HG02571 (cell line): ENCODE measurements at regions not wholly inside any gene's neighbourhood (a gene's known extent, or its start where the extent isn't known, plus 50 kb on each side); places are given as distances from the start of the nearest gene placed in this dataset.
"Not testable (repeated sequence)": the region's sequence is repeated elsewhere in the genome, so short reads cannot be mapped to it uniquely, and the experiment has no call there.

Source experiments
- ATAC-seq: cut with Tn5 transposase; IDR thresholded peaks from one replicate; pipeline ENCODE4 v1.9.1; 2021; ENCODE audit warnings: mild to moderate bottlenecking, moderate library complexity; ENCODE audit not compliant: unreplicated experiment

GRCh38 chr2:175436076-175436475 is 254.6 kb upstream of the ATP5MC3 start:
- ATAC-seq = no peak

DNA sequence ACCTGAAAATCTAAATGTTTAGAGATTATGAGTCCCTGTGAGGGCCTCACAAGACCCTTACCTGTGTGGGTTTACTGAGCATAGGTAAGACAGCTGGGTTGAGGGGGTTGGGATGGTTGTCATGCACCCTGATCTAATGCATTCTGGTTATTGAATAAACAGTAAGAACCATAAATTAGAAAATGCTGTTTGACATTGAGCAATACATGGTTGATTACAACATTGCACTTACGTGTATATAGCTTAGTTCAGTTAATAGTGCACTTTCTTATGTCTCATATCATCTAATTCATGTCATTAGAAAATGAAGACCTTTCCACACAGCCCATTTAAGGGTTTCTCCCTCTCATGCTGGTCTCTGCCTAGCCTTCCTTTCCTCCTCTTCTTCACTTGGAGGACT is 253.5 kb upstream of the ATP5MC3 start:
- no peak for ATAC-seq

DNA sequence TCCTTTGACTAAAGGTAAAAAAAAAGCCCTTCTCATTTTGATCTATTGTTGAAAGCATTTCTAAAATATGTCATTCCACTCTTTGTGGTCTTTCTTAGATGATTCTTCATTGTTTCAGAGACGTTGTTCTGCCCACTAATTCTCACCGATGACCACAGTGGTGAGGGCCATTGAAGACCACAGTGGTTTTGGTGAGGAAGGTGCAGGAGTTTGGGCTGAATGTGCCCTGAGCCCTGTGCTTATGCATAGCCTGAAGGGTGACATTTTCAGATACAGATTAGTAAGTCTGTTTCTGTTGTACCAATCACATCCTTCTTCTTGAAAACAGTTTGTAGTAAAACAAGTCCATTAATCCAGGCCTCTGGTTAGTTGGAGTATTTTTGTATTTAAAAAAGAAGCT is 251.3 kb upstream of the ATP5MC3 start:
- ATAC-seq = no peak

- no peak for ATAC-seq
These were observed 250.5 kb upstream of the ATP5MC3 start for GRCh38 chr2:175432021-175432420.

DNA sequence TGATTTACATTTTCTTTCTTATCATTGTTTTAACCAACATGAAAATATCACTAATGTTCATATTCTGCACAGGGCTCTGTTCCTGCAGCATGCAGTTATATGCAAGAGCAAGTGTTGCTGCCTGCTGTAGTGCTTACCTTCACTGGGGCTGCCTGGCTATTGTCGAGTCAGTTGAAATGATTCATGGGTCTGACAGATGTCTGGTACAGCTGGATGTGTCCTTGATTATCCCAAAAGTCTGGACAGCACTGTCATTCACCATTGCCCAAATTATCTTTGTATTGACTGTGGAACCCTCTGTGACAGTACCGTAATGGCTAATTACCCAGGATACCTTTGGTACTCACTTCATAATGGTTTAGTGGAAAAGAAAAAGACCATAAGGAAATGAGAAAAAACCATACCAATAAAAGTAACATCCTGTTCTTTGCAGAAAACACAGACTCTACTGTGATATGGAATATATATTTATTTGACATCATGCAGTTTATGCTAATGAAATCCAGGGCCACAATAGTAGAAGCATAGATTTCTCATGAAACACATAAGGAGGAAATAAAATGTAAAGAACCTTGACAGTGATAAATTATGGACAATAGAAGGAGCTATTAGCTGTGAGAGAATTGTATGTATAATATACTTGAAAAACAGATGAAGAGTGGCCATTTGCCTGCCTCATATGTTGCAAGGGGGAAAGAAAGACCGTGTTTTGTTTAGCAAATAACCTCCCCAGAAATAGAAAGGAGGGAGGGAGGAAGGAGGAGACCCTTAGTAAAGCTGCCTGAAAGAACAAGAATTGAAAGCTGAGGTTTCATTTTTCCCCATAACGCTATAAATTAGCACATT is 249.8 kb upstream of the ATP5MC3 start:
- no peak for ATAC-seq

- no peak for ATAC-seq
These were observed 248.7 kb upstream of the ATP5MC3 start for GRCh38 chr2:175430236-175430635.

- ATAC-seq = no peak
These were observed 236.8 kb upstream of the ATP5MC3 start for GRCh38 chr2:175418224-175418835.

DNA sequence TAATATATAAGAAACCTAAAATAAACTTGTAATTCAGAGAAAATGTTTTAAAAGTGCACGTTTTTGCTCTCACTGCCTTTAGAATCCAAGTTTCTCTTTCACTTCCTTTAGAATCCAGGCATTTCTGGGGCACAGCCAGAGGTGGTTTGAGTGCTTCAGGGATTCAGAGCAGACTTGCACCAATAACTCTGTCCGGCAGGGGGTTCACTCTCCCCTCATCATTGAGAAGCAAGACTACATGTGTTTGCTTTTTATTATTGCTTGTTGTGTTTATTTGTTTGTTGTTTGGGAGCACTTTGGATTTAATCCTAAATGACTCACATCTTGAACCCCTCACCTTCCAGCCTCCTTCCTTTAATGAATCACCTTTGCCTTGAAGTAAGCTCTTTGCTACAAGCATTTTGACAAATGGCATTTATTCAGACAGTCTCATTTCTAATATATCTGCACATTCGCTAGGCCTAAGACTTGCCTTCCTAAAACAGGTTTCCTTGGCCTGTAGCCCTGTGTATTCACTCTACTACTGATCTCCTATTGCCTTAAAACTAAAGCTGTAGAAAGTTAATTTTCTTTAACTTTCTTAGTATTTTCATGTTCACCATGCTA is 233.5 kb upstream of the ATP5MC3 start:
- ATAC-seq = no peak

DNA sequence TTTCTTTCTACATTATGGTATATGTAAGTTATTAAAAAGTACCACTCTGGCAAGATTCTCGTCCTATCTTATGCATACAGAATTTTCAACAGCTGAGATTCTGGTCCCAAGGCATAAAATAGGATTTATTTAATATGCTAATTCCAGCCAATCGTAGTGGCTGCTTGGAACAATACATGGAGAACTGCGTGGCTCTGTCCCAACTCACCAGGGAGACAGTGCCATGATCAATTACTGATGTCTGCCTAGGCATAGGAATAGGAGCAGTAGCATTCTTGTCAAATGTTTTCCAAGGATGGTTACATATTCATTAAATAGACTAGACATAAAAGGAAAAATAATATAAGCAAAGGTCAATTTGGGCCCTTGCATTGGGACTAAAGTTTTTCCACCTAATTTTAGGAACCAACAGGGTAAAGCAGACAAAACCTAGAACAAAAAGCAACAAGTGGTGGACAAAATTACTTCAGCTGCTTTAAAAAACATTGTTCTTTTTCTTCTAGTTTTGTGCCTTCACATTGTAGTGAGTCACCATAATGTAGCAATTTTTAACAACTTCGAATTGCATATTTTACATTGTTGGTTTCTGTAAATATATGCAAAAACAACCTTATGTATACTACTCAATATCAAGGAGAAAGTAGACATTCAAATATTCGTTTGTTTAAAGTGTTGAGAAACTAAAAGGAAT is 232.8 kb upstream of the ATP5MC3 start:
- ATAC-seq = no peak

DNA sequence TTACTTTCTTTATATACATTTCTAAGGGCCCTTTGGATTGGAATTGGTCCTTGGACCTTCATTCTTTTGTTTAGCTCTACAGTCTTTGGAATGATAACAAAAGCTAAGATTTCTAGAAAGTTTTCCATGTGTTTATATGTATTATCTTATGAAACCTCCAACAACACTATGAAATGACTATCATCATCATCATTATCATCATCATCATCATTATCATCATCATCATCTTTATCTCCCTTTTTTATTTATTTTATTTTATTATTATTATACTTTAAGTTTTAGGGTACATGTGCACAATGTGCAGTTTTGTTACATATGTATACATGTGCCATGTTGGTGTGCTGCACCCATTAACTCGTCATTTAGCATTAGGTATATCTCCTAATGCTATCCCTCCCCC is 229.4 kb upstream of the ATP5MC3 start:
- ATAC-seq = not testable (repeated sequence)

- ATAC-seq = no peak
These were observed 223.3 kb upstream of the ATP5MC3 start for GRCh38 chr2:175404839-175405238.

DNA sequence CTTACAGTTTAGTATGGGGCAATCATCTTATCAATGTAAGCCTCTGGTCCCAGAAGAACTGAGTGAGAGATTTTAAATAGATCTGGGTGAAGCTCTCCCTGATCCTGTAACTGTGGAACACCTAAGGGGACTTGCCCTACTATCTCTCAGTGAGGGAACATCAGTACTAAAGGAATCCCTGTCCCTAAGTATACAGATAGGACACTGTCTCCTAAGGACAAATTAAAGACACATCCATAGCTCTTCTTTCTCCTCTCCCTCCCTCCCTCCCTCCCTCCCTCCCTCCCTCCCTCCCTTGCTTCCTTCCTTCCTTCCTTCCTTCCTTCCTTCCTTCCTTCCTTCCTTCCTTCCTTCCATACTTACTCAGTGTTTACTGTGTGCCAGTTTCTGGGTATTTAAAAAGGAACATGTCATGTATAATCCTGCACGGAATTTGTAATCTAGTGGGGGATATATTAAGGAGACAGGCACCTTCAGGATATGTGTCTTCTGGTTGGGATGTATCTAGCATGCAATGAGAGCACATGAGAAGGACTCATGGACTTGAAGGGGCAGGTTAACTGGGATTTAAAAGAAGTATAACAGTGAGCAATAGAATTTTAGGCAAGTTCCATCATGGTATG is 222.2 kb upstream of the ATP5MC3 start:
- no peak for ATAC-seq

- ATAC-seq = no peak
These were observed 221.1 kb upstream of the ATP5MC3 start for GRCh38 chr2:175402571-175402970.

- ATAC-seq = no peak
These were observed 220.5 kb upstream of the ATP5MC3 start for GRCh38 chr2:175401956-175402469.

GRCh38 chr2:175400975-175401374 is 219.5 kb upstream of the ATP5MC3 start:
- no peak for ATAC-seq

DNA sequence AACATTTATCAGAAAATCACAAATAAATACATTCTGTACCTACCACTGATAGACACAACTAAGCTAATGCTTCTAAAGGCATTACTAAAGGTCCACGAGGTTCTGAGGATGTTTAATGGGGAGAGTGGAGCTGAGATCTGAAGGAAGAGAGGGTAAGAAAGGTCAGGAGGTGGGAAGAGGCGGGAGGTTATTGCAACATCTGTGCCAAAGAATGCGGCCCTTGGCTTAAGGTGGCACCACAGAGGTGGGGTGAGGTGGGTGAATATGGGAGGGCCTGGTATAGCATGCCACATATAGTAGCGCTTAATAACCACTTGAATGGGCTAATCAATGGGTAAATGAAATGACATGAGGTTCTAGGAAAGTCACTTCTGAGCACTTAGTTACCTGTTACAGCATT is 217.8 kb upstream of the ATP5MC3 start:
- ATAC-seq = no peak

DNA sequence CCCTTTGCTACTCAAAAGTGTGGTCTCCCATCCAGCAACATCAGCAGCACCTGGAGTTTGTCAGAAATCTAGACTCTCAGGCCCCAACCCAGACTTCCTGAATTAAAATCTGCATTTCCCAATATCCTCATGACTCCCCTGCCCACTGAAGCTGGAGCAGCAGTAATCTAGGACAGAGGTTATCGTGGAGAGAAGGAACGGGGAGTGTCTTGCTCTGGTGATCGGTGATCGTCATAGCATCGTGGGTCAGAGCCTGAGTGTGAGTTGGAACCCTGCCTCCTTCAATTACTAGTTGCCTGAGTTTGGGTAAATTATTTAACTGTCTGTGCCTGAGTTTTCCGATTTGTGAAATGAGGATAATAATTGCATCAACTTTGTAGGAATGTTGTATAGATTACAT is 217.3 kb upstream of the ATP5MC3 start:
- no peak for ATAC-seq

GRCh38 chr2:175396696-175397095 is 215.2 kb upstream of the ATP5MC3 start:
- ATAC-seq = no peak

DNA sequence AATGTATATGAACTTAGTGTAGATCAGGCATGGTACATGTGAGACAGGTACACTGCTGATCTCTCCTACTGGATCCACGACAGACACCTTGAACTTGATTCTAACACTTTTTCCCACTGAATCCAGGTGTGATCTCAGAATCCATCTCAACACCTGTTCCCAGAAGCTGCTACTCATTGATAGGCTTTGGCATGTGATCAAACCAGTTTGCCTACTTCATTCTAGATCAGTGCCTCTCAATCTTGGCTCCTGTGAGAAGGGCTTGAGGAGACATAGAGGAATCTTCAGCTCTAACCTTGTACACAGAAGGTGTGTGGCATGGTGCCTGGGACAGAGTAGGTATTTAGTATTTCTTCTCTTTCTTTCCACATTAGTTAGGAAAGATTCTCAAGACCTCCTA is 212.3 kb upstream of the ATP5MC3 start:
- ATAC-seq = no peak

- no peak for ATAC-seq
These were observed 201.8 kb upstream of the ATP5MC3 start for GRCh38 chr2:175383286-175383685.

GRCh38 chr2:175373729-175374128 is 192.2 kb upstream of the ATP5MC3 start:
- ATAC-seq = no peak
